ENCODE measurements at regions not wholly inside any gene's neighbourhood (a gene's known extent, or its start where the extent isn't known, plus 50 kb on each side); places are given as distances from the start of the nearest gene placed in this dataset.

DNA sequence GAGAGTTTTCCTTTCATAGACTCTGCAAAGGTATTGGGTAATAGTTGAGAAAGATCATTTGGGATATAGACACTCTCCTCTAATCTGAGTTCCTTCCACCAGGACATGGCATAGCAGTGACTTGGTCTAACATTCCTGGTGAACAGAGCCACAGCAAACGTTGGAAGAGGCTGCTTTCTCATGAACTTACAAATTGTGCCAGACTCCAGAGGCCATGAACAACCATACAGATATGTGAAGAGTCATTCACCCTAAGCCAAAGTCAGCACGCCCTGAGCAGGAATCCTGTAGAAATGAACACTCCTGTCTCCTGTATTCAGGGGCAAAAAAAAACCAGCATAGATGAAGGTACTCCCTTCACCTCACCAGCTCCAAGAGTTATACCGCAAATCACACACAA, 152.8 kb downstream of the TMEM18 start:
- H3K27me3 ChIP-seq, result no peaks in the 10 kb centered on the region
- intact Hi-C loops (cut with DNase I), result loop anchor here in 1 of 2 donors (5.0 kb wide), 1 partner anchor 118 kb away; no protein-coding TSS in a partner anchor
- 51 to 65% (median 62%) methylated on average over 3 of the region's 3 CpGs for WGBS, 4 donors
- H3K27ac ChIP-seq, result no peak overlapping the region
- H3K36me3 ChIP-seq (replicated peaks in 1 of 2), result no peaks in the 10 kb centered on the region
- H3K9me3 ChIP-seq (replicated peaks in 1 of 3), result no peaks in the 10 kb centered on the region
- DNase-seq, result no peak
- no peaks in the 10 kb centered on the region for H3K4me1 ChIP-seq (replicated peaks in 1 of 2)
- H3K4me3 ChIP-seq, result no peak overlapping the region
- no peak for TF ChIP-seq CTCF (IDR thresholded peaks at IDR 0.05)
- no peak for TF ChIP-seq POLR2A (IDR thresholded peaks at IDR 0.05)

DNA sequence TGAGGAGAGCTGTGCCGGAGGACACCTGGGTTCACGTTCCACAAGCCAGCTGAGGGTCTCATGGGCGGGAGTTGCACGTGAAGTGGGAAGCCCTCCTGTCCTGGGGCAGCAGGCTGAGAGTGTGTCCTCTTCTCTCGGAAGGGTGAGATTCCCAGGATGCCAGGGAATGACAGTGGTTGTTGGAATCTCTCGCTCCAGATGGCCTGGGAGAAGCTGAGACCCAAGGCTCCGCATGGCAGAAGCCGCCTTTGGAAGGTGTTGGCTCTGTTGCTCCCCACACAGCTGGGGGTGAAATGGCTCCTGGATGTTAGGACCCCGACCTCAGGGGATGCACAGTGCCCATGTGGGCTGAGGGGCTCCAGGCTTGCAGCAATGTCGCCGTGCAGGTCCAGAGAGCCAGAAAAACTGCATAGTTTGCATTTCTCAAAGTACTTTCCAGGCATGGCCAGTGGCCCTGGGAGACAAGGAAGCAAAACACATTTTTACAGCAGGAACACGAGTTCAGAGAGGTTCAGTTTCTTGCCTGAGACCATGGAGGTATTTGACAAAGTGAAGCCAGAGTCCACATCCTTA, 153.4 kb downstream of the TMEM18 start:
- Histone ChIP-seq H3K36me3 (replicated peaks in 1 of 2) (no peaks in the 10 kb centered on the region), H3K27me3 (no peaks in the 10 kb centered on the region), H3K9me3 (replicated peaks in 1 of 3) (no peaks in the 10 kb centered on the region), H3K4me3 (no peak overlapping the region), H3K27ac (no peak overlapping the region), H3K4me1 (replicated peaks in 1 of 2) (no peaks in the 10 kb centered on the region)
- DNase-seq, result no peak
- TF ChIP-seq POLR2A (IDR thresholded peaks at IDR 0.05) (no peak), CTCF (IDR thresholded peaks at IDR 0.05) (no peak)
- 76 to 85% (median 83%) methylated on average over 9 to 12 of the region's 12 CpGs for WGBS, 4 donors
- intact Hi-C loops (cut with DNase I), result loop anchor here in 1 of 2 donors (5.0 kb wide), 1 partner anchor 119 kb away; no protein-coding TSS in a partner anchor

- Histone ChIP-seq H3K36me3 (replicated peaks in 1 of 2) (no peaks in the 10 kb centered on the region), H3K27me3 (no peaks in the 10 kb centered on the region), H3K27ac (no peak overlapping the region), H3K9me3 (replicated peaks in 1 of 3) (no peaks in the 10 kb centered on the region), H3K4me3 (no peak overlapping the region), H3K4me1 (replicated peaks in 1 of 2) (no peaks in the 10 kb centered on the region)
- DNase-seq, result no peak
- TF ChIP-seq CTCF (IDR thresholded peaks at IDR 0.05), result no peak
- TF ChIP-seq POLR2A (IDR thresholded peaks at IDR 0.05), result no peak
- intact Hi-C loops (cut with DNase I), result loop anchor here in 1 of 2 donors (5.0 kb wide), 1 partner anchor 120 kb away; no protein-coding TSS in a partner anchor
- WGBS, 4 donors, result 89 to 93% (median 91%) methylated on average over 9 of the region's 9 CpGs
Observed at GRCh38 chr2:522776-523175, 154.4 kb downstream of the TMEM18 start.

DNA sequence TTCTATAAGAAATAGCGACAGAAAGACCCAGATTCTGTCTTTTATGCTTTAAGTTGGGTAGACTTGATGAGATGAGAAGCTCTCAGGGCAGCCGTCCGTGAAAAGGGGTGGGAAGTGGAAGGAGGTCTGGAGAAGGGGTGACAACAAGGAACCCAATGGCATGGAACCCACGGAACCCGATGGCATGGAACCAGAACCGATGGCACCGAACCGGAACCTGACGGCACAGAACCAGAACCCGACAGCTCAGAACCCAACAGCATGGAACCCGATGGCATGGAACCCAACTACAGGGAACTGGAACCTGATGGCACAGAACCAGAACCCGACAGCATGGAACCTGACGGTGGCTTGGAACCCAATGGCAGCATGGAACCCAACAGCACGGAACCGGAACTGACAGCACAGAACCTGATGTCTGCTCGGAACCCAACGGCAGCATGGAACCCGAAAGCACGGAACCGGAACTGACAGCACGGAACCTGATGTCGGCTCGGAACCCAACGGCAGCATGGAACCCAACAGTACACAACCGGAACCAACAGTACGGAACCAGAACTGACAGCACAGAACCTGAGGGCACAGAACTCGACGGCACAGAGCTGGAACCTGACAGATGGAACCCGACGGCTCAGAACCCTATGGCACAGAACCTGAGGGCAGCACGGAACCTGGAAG, 155.2 kb downstream of the TMEM18 start:
- no peak for DNase-seq
- 90 to 96% (median 95%) methylated on average over 26 to 31 of the region's 31 CpGs for WGBS, 4 donors

More for the DNA sequence above, 155.2 kb downstream of the TMEM18 start:
- Histone ChIP-seq H3K4me1 (replicated peaks in 1 of 2) (no peaks in the 10 kb centered on the region), H3K36me3 (replicated peaks in 1 of 2) (no peaks in the 10 kb centered on the region), H3K27ac (no peak overlapping the region), H3K9me3 (replicated peaks in 1 of 3) (no peaks in the 10 kb centered on the region), H3K27me3 (no peaks in the 10 kb centered on the region), H3K4me3 (no peak overlapping the region)
- no peak for TF ChIP-seq POLR2A (IDR thresholded peaks at IDR 0.05)
- no peak for TF ChIP-seq CTCF (IDR thresholded peaks at IDR 0.05)
- intact Hi-C loops (cut with DNase I), result loop anchor here in 1 of 2 donors (5.0 kb wide), 1 partner anchor 120 kb away; no protein-coding TSS in a partner anchor
